ENCODE measurements at regions not wholly inside any gene's neighbourhood (a gene's known extent, or its start where the extent isn't known, plus 50 kb on each side); places are given as distances from the start of the nearest gene placed in this dataset.

- TF ChIP-seq POLR2A (IDR thresholded peaks at IDR 0.05) (no peak), POLR2AphosphoS5 (IDR thresholded peaks at IDR 0.05) (no peak)
- TF ChIP-seq, protein P1, sequence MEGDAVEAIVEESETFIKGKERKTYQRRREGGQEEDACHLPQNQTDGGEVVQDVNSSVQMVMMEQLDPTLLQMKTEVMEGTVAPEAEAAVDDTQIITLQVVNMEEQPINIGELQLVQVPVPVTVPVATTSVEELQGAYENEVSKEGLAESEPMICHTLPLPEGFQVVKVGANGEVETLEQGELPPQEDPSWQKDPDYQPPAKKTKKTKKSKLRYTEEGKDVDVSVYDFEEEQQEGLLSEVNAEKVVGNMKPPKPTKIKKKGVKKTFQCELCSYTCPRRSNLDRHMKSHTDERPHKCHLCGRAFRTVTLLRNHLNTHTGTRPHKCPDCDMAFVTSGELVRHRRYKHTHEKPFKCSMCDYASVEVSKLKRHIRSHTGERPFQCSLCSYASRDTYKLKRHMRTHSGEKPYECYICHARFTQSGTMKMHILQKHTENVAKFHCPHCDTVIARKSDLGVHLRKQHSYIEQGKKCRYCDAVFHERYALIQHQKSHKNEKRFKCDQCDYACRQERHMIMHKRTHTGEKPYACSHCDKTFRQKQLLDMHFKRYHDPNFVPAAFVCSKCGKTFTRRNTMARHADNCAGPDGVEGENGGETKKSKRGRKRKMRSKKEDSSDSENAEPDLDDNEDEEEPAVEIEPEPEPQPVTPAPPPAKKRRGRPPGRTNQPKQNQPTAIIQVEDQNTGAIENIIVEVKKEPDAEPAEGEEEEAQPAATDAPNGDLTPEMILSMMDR (IDR thresholded peaks at IDR 0.05 in 8 of 11, conservative IDR thresholded peaks at IDR 0.05 in 3 of 11) = no peak
- H3K9me3 ChIP-seq = peaks cover 0 to 9% (median 0%) of the 10 kb centered on the region in 8 donors
- whole genome bisulfite sequencing, 5 donors = 77 to 87% (median 80%) methylated on average over 3 of the region's 3 CpGs
- H3K4me1 ChIP-seq = no peaks in the 10 kb centered on the region
- no peaks in the 10 kb centered on the region for H3K36me3 ChIP-seq
- H3K27me3 ChIP-seq (replicated peaks in 1 of 7) = no peaks in the 10 kb centered on the region
- no peak for DNase-seq
- no peak overlapping the region for H3K27ac ChIP-seq
- intact Hi-C loops (cut with DNase I; ENCODE audit: low total_unique reads) = no loop called here
- H3K4me3 ChIP-seq = no peak overlapping the region
Measured at GRCh38 chr13:33973194-33973593, 155.2 kb downstream of the RFC3 start.

GRCh38 chr13:33976965-33977364 is 159.0 kb downstream of the RFC3 start:
- no peak overlapping the region for H3K4me3 ChIP-seq
- no peak for TF ChIP-seq POLR2AphosphoS5 (IDR thresholded peaks at IDR 0.05)
- TF ChIP-seq, protein P1 (IDR thresholded peaks at IDR 0.05 in 8 of 11, conservative IDR thresholded peaks at IDR 0.05 in 3 of 11) = no peak
- TF ChIP-seq POLR2A (IDR thresholded peaks at IDR 0.05) = no peak
- 78 to 88% (median 86%) methylated on average over 4 of the region's 4 CpGs for WGBS, 5 donors
- H3K27me3 ChIP-seq (replicated peaks in 1 of 7) = no peaks in the 10 kb centered on the region
- no peaks in the 10 kb centered on the region for H3K4me1 ChIP-seq
- no peak for DNase-seq
- no peaks in the 10 kb centered on the region for H3K36me3 ChIP-seq
- intact Hi-C loops (cut with DNase I; ENCODE audit: low total_unique reads) = no loop called here
- no peaks in the 10 kb centered on the region for H3K9me3 ChIP-seq
- no peak overlapping the region for H3K27ac ChIP-seq

DNA sequence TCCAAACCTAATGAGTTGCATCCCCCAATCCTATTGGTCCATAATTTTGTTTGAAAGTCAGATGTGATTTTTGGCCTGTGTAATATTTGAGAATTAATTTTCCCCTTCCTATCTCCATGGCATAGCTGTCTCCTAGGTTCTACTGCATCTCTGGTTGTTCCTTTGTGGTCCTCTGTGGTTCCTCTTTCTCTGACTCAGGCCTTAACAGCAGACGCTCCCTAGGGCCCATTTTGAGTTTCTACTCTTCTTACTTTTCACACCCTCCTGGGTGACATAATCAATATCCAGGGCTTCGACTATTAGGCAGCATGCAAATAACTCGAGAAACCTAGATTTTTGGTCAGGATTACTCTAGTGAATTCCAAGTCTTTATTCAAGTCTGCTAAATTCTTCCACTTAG is 160.7 kb downstream of the RFC3 start:
- no peak overlapping the region for H3K27ac ChIP-seq
- H3K36me3 ChIP-seq = no peaks in the 10 kb centered on the region
- 51 to 84% (median 68%) methylated on average over 3 of the region's 3 CpGs for WGBS, 5 donors
- no peak for DNase-seq
- TF ChIP-seq POLR2A (IDR thresholded peaks at IDR 0.05) (no peak), POLR2AphosphoS5 (IDR thresholded peaks at IDR 0.05) (no peak)
- TF ChIP-seq, protein P1 (IDR thresholded peaks at IDR 0.05 in 8 of 11, conservative IDR thresholded peaks at IDR 0.05 in 3 of 11) = no peak
- no peaks in the 10 kb centered on the region for H3K27me3 ChIP-seq (replicated peaks in 1 of 7)
- no peak overlapping the region for H3K4me3 ChIP-seq
- intact Hi-C loops (cut with DNase I; ENCODE audit: low total_unique reads) = no loop called here
- no peaks in the 10 kb centered on the region for H3K9me3 ChIP-seq
- no peaks in the 10 kb centered on the region for H3K4me1 ChIP-seq

- WGBS, 5 donors = 58 to 69% (median 60%) methylated on average over 2 of the region's 2 CpGs
- H3K27me3 ChIP-seq (replicated peaks in 1 of 7) = no peaks in the 10 kb centered on the region
- no peak overlapping the region for H3K4me3 ChIP-seq
- no peaks in the 10 kb centered on the region for H3K4me1 ChIP-seq
- no peaks in the 10 kb centered on the region for H3K36me3 ChIP-seq
- no peaks in the 10 kb centered on the region for H3K9me3 ChIP-seq
- TF ChIP-seq POLR2AphosphoS5 (IDR thresholded peaks at IDR 0.05) (no peak), POLR2A (IDR thresholded peaks at IDR 0.05) (no peak)
- TF ChIP-seq, protein P1 (IDR thresholded peaks at IDR 0.05 in 8 of 11, conservative IDR thresholded peaks at IDR 0.05 in 3 of 11) = no peak
- no peak for DNase-seq
- no peak overlapping the region for H3K27ac ChIP-seq
- intact Hi-C loops (cut with DNase I; ENCODE audit: low total_unique reads) = no loop called here
Measured at GRCh38 chr13:33992881-33993336, 175.0 kb downstream of the RFC3 start.

Measured in spleen (tissue), 11 donors.